Glutamatergic neuron (in vitro differentiated cells): ENCODE measurements at regions not wholly inside any gene's neighbourhood (a gene's known extent, or its start where the extent isn't known, plus 50 kb on each side); places are given as distances from the start of the nearest gene placed in this dataset.

Experiments
- DNase-seq: peaks from one replicate; pipeline ENCODE4 v3.0.0; 2022
- H3K27ac Mint-ChIP-seq: one replicate; pipeline ENCODE4 v1.8.0; 2020; ENCODE audit warnings: mild to moderate bottlenecking, mixed read lengths, inconsistent platforms; ENCODE audit not compliant: unreplicated experiment
- H3K27me3 Mint-ChIP-seq: one replicate; pipeline ENCODE4 v1.8.0; 2020; ENCODE audit warnings: mild to moderate bottlenecking, moderate library complexity, mixed read lengths, inconsistent platforms; ENCODE audit not compliant: unreplicated experiment
- H3K36me3 Mint-ChIP-seq: one replicate; pipeline ENCODE4 v1.8.0; 2020; ENCODE audit warnings: mild to moderate bottlenecking, mixed read lengths, inconsistent platforms; ENCODE audit not compliant: unreplicated experiment
- H3K4me1 Mint-ChIP-seq: one replicate; pipeline ENCODE4 v1.8.0; 2020; ENCODE audit warnings: mild to moderate bottlenecking, low read depth, mixed read lengths, inconsistent platforms; ENCODE audit not compliant: unreplicated experiment
- H3K4me3 Mint-ChIP-seq: one replicate; pipeline ENCODE4 v1.8.0; 2020; ENCODE audit warnings: mild to moderate bottlenecking, mixed read lengths, inconsistent platforms; ENCODE audit not compliant: unreplicated experiment
- H3K9me3 Mint-ChIP-seq: one replicate; pipeline ENCODE4 v1.8.0; 2020; ENCODE audit warnings: mild to moderate bottlenecking, moderate library complexity, mixed read lengths, inconsistent platforms; ENCODE audit not compliant: unreplicated experiment
- TF ChIP-seq, protein P1 (sequence below): fragments of 200-600 bp; sonication (generic); IDR thresholded peaks from one replicate; pipeline ENCODE4 v1.5.0; 2021; ENCODE audit not compliant: partially characterized antibody, unreplicated experiment

DNA sequence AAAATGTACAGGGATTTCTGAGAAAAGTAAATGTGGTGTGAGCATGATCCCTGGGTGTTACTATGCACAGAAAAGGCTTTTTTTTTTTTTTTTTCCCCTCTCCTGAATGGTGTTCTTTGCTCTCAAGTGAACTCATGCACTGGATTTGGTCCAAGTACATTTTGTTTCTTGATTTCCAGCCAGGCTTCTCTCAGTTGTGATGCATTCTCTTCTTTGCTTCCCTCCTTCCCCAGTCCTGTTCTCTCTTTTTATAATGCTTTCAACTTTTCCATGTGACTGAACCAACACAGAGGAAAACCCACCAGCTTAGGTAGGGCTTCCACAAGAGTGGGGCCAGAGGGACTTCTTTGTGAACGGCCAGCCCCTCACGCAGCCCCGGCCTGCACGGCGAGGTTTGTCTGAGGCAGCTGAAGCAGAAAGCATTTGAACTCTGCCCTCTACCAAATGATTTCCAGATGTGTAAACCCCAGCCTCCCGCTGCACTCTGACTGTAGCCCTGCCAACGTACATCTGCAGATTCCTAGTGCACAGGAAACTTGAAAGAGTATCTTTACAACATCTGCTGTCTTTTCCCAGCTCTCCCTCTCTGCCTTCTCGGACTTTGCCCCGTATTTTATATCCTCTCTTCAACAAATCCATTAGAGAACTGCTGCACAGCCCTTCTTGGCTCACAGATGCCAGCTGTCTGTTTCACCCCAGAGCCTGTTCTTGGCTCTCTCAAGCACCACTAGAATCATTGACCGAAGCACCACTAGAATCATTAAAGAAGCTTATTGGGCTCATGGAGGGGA is 71.8 kb upstream of the CD180 start:
- TF ChIP-seq, protein P1, sequence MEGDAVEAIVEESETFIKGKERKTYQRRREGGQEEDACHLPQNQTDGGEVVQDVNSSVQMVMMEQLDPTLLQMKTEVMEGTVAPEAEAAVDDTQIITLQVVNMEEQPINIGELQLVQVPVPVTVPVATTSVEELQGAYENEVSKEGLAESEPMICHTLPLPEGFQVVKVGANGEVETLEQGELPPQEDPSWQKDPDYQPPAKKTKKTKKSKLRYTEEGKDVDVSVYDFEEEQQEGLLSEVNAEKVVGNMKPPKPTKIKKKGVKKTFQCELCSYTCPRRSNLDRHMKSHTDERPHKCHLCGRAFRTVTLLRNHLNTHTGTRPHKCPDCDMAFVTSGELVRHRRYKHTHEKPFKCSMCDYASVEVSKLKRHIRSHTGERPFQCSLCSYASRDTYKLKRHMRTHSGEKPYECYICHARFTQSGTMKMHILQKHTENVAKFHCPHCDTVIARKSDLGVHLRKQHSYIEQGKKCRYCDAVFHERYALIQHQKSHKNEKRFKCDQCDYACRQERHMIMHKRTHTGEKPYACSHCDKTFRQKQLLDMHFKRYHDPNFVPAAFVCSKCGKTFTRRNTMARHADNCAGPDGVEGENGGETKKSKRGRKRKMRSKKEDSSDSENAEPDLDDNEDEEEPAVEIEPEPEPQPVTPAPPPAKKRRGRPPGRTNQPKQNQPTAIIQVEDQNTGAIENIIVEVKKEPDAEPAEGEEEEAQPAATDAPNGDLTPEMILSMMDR, result no peak
- H3K27ac Mint-ChIP-seq, result no peak overlapping the region
- no peaks in the 10 kb centered on the region for H3K36me3 Mint-ChIP-seq
- H3K27me3 Mint-ChIP-seq, result peaks cover 2% of the 10 kb centered on the region
- no peaks in the 10 kb centered on the region for H3K9me3 Mint-ChIP-seq
- DNase-seq, result peak; percentile 17
- H3K4me1 Mint-ChIP-seq, result peaks cover 4% of the 10 kb centered on the region
- H3K4me3 Mint-ChIP-seq, result no peak overlapping the region

DNA sequence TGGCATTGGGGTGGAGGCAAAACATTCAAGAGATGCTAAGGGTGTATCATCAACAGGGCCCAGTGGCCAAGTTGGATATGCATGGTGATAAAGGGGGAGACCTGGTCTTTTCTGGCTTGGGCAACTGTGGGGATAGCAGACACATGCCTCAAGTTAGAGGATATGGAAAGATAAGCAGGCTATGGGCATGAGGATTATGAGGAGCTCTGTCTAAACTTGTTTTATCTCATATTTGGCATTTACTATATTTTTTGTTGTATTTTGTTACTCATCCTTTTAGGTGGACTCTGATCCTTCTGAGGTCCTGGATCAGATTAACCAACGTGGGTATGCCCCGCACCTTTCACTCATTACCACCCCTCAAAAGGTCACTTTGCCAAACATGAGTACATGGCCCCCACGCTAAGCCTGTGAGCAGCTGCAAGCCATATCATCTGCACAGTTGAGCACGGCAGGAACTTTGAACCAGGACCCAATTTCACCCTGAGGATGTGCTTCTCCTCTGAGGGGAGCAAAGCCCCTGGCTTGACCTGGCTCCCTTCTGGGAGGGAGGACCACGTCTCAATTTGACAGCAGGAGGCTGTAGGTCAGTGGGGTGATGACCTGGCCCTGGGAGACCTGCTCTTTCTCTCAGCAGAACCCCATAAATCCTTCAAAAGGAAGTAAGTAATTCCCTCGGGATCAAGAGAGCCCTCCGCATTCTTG is 71.1 kb upstream of the CD180 start:
- DNase-seq, result no peak
- Mint-ChIP-seq H3K27me3 (peaks cover 2% of the 10 kb centered on the region), H3K36me3 (no peaks in the 10 kb centered on the region), H3K9me3 (no peaks in the 10 kb centered on the region), H3K4me3 (no peak overlapping the region), H3K4me1 (peaks cover 4% of the 10 kb centered on the region), H3K27ac (no peak overlapping the region)
- TF ChIP-seq, protein P1, result no peak

DNA sequence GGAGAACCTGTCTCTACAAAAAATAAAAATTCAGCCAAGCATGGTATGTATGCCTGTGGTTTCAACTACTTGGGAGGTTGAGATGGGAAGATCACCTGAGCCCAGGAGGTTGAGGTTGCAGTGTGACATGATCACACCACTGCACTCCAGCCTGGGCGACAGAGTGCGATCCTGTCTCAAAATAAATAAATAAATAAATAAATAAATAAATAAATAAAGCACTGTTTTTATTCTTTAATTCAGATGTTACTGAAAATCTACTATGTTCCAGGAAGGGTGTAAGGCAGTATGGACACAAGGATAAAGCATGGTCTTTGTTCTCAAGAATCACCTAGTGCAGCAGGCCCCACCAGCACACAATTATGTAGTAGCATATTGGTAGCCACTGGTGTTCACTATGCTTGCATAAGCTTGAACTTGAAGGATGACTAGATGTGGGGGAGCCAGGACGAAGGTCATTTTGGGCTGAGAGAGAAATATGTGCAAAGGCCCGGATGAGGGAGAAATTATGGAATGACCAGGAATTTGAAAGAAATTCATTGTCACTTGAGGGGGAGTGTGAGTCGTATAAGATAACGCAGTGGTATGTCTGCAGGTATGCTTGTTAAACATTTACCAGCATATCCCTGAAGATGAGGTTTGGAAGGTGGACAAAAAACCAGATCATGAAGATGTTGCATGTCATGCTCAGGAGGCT is 70.2 kb upstream of the CD180 start:
- Mint-ChIP-seq H3K4me3 (no peak overlapping the region), H3K36me3 (no peaks in the 10 kb centered on the region), H3K27me3 (peaks cover 2% of the 10 kb centered on the region), H3K27ac (no peak overlapping the region), H3K4me1 (peaks cover 4% of the 10 kb centered on the region), H3K9me3 (no peaks in the 10 kb centered on the region)
- DNase-seq, result no peak
- TF ChIP-seq, protein P1, result no peak

DNA sequence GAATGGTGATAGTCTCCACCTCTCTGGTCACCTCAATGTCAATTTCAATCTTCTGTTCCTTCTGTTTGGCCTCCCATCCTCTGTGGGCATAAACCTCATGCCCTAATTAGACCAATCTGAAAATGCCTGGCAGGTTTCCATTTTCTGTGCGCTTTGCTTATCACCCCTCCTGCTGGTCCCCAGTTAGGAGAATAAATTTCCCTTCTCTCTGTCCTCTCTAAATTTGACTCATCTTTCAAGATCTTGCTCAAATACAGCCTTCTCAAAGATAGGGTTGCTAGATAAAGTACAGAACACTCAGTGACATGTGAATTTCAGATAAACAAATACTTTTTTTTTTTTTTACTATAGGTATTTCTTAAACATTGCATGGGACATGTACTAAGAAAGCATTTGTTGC is 69.4 kb upstream of the CD180 start:
- Mint-ChIP-seq H3K27ac (no peak overlapping the region), H3K27me3 (peaks cover 2% of the 10 kb centered on the region), H3K4me1 (peaks cover 4% of the 10 kb centered on the region), H3K9me3 (no peaks in the 10 kb centered on the region), H3K36me3 (peaks cover 4% of the 10 kb centered on the region), H3K4me3 (no peak overlapping the region)
- DNase-seq, result no peak
- TF ChIP-seq, protein P1, result no peak
